HG03066 (cell line): ENCODE measurements at regions not wholly inside any gene's neighbourhood (a gene's known extent, or its start where the extent isn't known, plus 50 kb on each side); places are given as distances from the start of the nearest gene placed in this dataset.

Experiments
- ATAC-seq: cut with Tn5 transposase; IDR thresholded peaks from one replicate; pipeline ENCODE4 v1.9.1; 2021; ENCODE audit warnings: low read depth; ENCODE audit not compliant: unreplicated experiment

DNA sequence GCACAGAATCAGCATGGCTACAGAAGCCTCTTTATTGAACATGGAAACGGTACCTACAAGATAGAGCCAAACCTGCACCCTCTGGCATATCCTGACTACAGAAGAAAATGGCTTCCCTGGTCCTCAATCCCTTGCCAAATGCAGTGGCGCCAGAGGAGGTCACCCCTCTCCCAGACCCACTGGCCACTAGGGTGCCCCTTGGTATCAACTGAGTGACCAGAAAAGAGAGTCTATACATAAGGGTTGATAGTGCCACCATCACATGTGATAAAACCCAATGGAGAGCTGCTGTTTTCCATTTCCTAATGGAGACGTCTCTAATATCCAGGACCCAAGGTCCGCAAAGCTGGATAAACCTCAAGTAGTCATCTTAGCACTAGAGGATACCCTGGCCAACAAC lies 52.7 kb upstream of the ALK start:
- no peak for ATAC-seq

DNA sequence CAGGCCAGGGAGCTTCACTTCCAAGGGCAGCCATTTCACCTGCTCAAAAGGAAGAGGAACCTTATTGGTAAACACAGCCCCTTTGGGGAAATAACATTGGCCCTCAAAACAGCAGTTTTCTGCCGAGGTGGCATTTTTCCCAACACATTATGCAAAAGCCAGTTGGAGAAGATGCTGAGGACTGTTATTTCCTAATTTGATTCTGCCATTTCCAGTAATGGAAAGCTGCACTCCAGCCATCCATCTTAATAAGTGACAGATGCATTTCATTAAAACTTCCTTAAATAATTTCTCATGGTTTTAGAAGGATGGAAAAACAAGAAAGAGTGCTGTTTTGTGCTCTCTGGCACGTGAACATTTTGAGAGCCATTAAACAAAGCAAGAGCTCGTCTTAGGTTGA lies 55.9 kb upstream of the ALK start:
- ATAC-seq = no peak

DNA sequence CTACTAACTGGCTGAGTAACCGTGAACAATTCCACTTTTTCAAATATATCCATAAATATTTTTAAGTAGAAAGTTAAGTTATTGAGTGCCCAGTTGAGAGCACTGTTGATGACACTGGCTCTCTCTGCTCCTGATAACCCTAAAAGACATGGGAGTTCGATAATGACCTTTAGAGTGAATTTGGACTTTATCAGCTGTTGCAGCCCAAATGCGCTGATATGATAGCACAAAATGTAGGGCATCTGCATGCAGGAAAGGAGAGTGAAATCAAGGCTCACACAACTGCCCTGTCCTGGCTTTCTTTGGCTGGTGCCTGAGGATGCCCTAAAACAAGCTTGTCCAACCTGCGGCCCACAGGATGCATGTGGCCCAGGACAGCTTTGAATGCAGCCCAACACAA lies 60.0 kb upstream of the ALK start:
- no peak for ATAC-seq

DNA sequence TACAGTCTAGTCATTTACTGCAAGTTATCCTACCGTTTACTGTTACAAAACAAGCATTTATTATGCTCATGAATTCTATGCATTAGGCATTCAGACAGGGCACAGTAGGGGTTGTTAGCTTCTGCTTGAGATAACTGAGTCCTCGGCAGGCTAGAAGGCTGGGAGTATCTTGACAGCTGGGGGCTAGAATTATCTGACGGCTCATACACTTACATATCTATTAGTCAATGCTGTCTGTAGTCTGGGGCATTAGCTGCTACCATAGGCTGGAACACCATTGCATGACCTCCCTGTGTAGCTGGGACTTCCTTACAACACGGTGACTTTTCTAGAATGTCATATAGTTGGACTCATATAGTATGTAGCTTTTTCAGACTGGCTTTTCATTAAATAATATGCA lies 61.9 kb upstream of the ALK start:
- no peak for ATAC-seq

- no peak for ATAC-seq
Observed at GRCh38 chr2:29987146-29987545, 65.8 kb upstream of the ALK start.

DNA sequence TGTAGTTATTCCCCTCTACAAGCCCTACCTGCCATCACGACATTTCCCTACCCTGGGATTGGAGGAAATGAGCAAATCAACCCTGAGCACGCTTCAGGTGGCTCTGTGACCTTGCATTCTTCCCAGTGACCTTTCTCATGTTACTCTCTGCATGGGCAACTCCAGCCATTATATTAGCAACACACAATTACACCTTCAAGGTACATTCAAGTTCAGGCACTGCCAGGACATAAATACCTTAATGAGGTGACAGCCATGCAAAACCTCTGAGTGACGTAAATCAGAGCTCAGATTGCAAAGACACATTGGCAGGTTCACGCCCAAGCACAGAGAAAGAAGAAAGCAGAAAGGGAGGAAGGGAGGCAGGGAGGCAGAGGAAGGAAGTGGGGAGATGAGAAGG lies 68.7 kb upstream of the ALK start:
- ATAC-seq = no peak

- no peak for ATAC-seq
Observed at GRCh38 chr2:29991086-29991485, 69.7 kb upstream of the ALK start.

- no peak for ATAC-seq
Observed at GRCh38 chr2:29995241-29995640, 73.9 kb upstream of the ALK start.

- ATAC-seq = no peak
Observed at GRCh38 chr2:30003128-30003527, 81.7 kb upstream of the ALK start.

DNA sequence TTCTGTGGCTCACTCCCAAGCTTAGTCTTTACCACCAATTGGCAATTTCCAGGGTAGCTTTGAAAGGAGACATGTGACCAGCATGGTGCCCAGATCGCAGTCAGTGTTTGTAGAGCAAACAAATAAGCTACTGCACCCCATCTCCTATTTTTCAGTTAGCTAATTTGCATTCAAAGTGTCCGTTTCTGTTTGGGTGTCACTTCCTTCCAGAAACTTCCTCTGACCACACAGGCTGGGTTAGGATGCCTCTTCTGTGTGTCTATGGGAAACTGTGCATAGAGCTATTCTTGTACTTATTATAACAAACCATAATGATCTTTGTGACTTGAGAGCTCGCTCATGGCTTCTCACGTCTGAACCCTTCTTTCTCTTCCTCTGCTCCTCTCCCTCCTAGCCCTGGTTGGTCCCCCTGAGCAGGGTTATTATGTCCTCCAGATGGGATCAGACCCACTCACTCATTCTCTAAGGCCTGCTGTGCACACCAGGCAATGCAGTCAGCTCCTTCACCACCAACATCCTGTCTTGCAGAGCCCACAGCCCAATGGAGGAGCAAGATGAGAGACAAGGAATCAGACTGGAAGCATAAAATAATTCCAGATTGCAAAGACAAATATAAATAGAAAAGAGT lies 101.2 kb upstream of the ALK start:
- ATAC-seq = peak; percentile 89

- no peak for ATAC-seq
Observed at GRCh38 chr2:30024281-30024680, 102.9 kb upstream of the ALK start.

GRCh38 chr2:30026091-30027055 lies 105.0 kb upstream of the ALK start:
- no peak for ATAC-seq

DNA sequence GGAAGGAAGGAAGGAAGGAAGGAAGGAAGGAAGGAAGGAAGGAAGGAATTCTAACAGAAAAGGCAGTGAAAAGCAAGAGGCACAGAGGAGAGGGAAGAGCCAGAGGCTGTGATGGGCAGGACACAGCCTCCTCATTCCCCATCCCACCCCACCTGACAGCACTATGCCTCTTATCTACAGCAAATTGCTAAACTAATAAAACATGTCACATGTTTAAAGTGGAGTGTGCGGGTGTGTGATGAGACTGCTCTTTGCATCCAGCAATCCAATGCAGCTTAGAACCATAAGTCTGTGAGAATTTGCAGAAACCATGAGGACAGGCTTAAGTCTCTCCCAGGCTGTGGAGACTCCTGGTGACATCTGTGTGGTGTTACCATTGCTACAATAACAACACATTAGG lies 108.4 kb upstream of the ALK start:
- ATAC-seq = no peak

- no peak for ATAC-seq
Observed at GRCh38 chr2:30030361-30030760, 109.0 kb upstream of the ALK start.

DNA sequence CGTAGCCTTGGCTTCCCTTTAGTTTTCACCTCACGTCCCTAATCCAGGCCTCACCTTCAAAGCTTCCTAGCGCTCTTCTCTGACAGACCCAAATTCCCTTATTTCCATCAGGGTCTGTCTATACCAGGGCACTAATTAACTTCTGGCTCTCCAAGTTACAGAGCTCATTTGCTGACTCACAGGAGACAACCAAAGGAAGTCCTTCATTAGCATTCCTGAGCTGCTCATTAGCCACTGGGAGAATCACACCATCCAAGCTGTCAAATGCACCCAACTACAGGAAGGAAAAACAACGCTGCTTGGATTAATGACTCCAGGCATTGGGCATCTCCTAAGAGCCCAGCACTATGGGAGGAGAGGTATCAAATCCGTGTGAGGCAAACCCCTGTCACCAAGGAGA lies 109.8 kb upstream of the ALK start:
- ATAC-seq = no peak

DNA sequence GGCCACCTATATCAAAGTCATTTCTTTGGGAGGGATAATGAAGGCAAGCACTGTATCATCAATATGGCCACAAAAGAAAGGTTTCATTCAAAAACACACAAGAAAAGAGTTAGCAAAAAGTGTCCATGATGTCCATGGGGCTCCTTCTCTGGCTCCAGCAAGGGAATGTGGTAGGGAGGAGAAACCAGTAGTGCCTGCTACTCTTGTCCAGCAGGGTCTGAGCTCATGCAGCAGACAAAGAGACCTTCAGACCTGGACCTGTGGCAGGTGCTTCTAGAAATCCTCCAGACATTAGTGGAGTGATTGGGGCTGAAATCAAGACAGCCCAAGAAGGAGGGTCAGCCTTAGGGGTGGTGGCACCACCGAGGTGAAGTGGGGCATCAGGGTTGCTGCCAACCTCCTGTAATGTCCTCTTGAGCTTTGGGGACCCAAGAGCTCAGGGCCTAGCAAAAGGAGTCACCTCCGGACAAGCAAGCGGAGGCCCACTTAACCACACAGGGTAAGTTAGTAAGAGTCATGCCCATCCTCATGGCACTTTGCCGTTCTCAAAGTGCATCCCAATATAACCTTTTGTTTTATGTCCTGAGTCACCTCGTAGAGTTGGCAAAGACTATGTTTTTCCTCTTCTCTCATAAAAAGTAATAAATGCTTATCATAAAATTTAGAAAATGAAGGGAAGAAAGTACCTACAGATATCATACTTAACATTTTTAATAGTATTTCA lies 112.6 kb upstream of the YPEL5 start:
- ATAC-seq = no peak

DNA sequence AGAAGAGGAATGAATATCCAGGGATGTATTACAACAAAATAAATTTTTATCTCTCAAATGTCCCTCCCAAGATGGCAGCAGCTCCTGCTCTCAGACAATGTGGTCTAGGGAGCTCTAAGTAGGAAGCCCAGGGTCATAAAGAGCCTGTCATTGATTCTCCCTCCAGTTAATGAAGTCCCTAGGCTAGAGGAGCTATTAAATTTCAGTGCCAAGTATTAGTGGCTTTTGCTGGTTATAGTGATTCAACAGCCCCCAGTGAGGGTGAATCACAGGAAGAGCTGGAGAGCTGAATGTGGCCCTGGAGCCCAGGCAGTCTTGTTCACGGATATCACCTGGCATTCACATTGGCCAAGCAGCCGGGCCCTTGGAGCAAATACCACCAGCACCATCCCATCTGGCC lies 109.8 kb upstream of the YPEL5 start:
- ATAC-seq = no peak

DNA sequence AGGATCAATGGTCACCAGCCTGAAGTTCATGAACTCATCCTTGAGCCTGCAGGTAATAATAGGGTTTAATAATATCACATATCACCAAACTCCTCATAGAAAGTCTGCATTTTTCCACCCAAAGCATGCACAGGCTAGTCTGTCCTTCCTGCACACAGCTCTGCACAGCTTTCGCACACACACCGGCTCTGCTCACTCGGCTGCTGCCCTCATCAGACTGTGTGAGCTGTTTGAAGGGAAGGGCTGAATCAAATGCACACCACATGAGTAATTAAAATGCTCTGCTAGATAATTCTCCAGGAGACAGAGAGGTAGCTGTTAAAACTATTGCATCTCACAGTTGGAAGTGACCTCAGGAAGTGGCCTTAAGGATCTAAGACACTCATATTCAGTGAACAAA lies 108.4 kb upstream of the YPEL5 start:
- ATAC-seq = no peak

DNA sequence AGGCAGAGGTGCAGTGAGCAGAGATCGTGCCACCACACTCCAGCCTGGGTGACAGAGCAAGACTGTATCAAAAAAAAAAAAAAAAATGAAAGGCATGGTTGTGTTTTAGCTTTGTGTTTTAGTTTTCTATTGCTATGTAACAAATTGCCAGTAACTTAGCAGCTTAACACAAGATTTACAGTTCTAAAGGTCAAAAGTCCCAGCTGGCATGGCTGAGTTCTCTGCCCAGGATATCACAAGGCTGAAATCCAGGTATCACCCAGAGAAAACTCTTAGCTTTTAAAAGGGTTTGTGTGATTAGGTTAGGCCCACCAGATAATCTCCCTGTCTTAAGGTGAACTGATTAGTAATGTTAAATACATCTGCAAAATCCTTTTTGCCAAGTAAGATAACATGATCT lies 107.7 kb upstream of the YPEL5 start:
- ATAC-seq = no peak

- no peak for ATAC-seq
Observed at GRCh38 chr2:30040147-30040546, 106.7 kb upstream of the YPEL5 start.

DNA sequence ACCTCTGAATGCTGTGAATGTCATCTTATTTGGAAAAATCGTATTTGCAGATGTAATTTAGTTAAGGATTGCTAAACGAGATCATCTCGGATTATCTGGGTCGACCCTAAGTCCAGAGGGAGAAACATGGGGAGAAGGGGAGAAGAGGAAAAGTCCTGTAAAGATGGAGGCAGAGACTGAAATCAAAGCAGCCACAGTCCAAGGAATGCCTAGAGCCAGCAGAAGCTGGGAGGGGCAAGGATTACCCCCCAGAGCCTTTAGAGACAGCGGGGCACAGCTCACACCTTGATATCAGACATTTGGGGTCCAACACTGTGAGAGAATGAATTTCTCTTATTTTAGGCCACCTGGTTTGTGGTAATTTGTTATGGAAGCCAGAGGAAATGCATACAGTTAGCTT lies 104.9 kb upstream of the YPEL5 start:
- ATAC-seq = no peak
